GM23248 (cell line): ENCODE measurements at regions not wholly inside any gene's neighbourhood (a gene's known extent, or its start where the extent isn't known, plus 50 kb on each side); places are given as distances from the start of the nearest gene placed in this dataset.

Experiments used
- DNase-seq: peaks from one replicate; pipeline ENCODE4 v3.0.0-alpha.2; 2015
- H2AFZ ChIP-seq: fragments of 200-600 bp; sonication (generic); 2 replicates; pipeline ENCODE4 v1.6.1; 2016; ENCODE audit warnings: antibody characterized with exemption
- H3F3A ChIP-seq: fragments of 200-600 bp; sonication (generic); 2 replicates; pipeline ENCODE4 v1.6.1; 2016; ENCODE audit warnings: mild to moderate bottlenecking, antibody characterized with exemption, mixed run types; ENCODE audit not compliant: insufficient read depth
- H3K27ac ChIP-seq: fragments of 200-600 bp; sonication (generic); 2 replicates; pipeline ENCODE4 v1.5.1; 2016; ENCODE audit warnings: mild to moderate bottlenecking
- H3K27me3 ChIP-seq: fragments of 200-600 bp; sonication (generic); replicated peaks from 2 replicates; pipeline ENCODE4 v1.6.1; 2016; ENCODE audit warnings: mild to moderate bottlenecking; ENCODE audit not compliant: insufficient read depth
- H3K36me3 ChIP-seq: fragments of 200-600 bp; sonication (generic); 2 replicates; pipeline ENCODE4 v1.6.1; 2016; ENCODE audit warnings: low read depth, mild to moderate bottlenecking
- H3K4me1 ChIP-seq: fragments of 200-600 bp; sonication (generic); 2 replicates; pipeline ENCODE4 v1.6.1; 2016; ENCODE audit warnings: mild to moderate bottlenecking; ENCODE audit not compliant: insufficient read depth
- H3K4me2 ChIP-seq: fragments of 200-600 bp; sonication (generic); one replicate; pipeline ENCODE4 v1.6.1; 2016; ENCODE audit warnings: mild to moderate bottlenecking; ENCODE audit not compliant: unreplicated experiment
- H3K4me3 ChIP-seq: fragments of 200-600 bp; sonication (generic); 2 replicates; pipeline ENCODE4 v1.5.1; 2016; ENCODE audit warnings: mild to moderate bottlenecking
- H3K79me2 ChIP-seq: fragments of 200-600 bp; sonication (generic); 2 replicates; pipeline ENCODE4 v1.6.1; 2016; ENCODE audit warnings: mild to moderate bottlenecking; ENCODE audit not compliant: insufficient read depth
- H3K9ac ChIP-seq: fragments of 200-600 bp; sonication (generic); 2 replicates; pipeline ENCODE4 v1.6.1; 2016; ENCODE audit warnings: mild to moderate bottlenecking
- H3K9me2 ChIP-seq: fragments of 200-600 bp; sonication (generic); 2 replicates; pipeline ENCODE4 v1.6.1; 2016; ENCODE audit warnings: mixed run types, mild to moderate bottlenecking, moderate library complexity; ENCODE audit not compliant: insufficient read depth
- H3K9me3 ChIP-seq: fragments of 200-600 bp; sonication (generic); one replicate; pipeline ENCODE4 v1.6.1; 2017; ENCODE audit warnings: low read depth
- H4K20me1 ChIP-seq: fragments of 200-600 bp; sonication (generic); 2 replicates; pipeline ENCODE4 v1.6.0; 2016; ENCODE audit not compliant: insufficient read depth
- EZH2 ChIP-seq: fragments of 200-600 bp; sonication (generic); IDR thresholded peaks from 2 replicates; pipeline ENCODE4 v1.6.1; 2018; ENCODE audit warnings: antibody characterized with exemption, mild to moderate bottlenecking; ENCODE audit not compliant: insufficient read depth, poor library complexity, severe bottlenecking
- EZH2phosphoT487 ChIP-seq: fragments of 200-600 bp; sonication (generic); IDR thresholded peaks from 2 replicates; pipeline ENCODE4 v1.6.1; 2018; ENCODE audit warnings: antibody characterized with exemption, moderate library complexity, mild to moderate bottlenecking, low read depth; ENCODE audit not compliant: insufficient read depth
- WGBS, 2 experiments: methylation state at CpG; one replicate each; pipeline ENCODE4 v1.1.6; 2015 to 2017; ENCODE audit warnings: low lambda C conversion rate in 2 of 2, low coverage in 1 of 2; ENCODE audit errors: missing lambda C conversion rate in 2 of 2; 5-methylcytosine and 5-hydroxymethylcytosine counted together
- in situ Hi-C: fragments of 300-500 bp; cut with MboI; formaldehyde crosslinking; loops from 2 replicates; pipeline ENCODE4 v1.15.0; 2020

GRCh38 chr3:106329521-106329920 lies 460.7 kb upstream of the CBLB start:
- in situ Hi-C loops = no loop called here
- Histone ChIP-seq H3K4me3 (no peak overlapping the region), H3K79me2 (no peaks in the 10 kb centered on the region), H4K20me1 (no peaks in the 10 kb centered on the region), H3K9me2 (no peaks in the 10 kb centered on the region), H3K36me3 (no peaks in the 10 kb centered on the region), H2AFZ (no peak overlapping the region), H3K9ac (no peak overlapping the region), H3K27ac (no peak overlapping the region), H3K27me3 (no peaks in the 10 kb centered on the region), H3F3A (peaks cover 13% of the 10 kb centered on the region), H3K9me3 (no peaks in the 10 kb centered on the region), H3K4me2 (no peak overlapping the region), H3K4me1 (peaks cover 18% of the 10 kb centered on the region)
- TF ChIP-seq EZH2phosphoT487 (no peak), EZH2 (no peak)
- WGBS, 2 experiments = 80 to 82% methylated on average over 3 of the region's 3 CpGs
- no peak for DNase-seq

GRCh38 chr3:106331636-106332035 lies 462.8 kb upstream of the CBLB start:
- in situ Hi-C loops = no loop called here
- Histone ChIP-seq H3K9me3 (no peaks in the 10 kb centered on the region), H3K4me2 (no peak overlapping the region), H3K4me3 (no peak overlapping the region), H3K36me3 (no peaks in the 10 kb centered on the region), H3K9ac (no peak overlapping the region), H3F3A (peaks cover 18% of the 10 kb centered on the region), H3K79me2 (no peaks in the 10 kb centered on the region), H3K9me2 (no peaks in the 10 kb centered on the region), H4K20me1 (no peaks in the 10 kb centered on the region), H3K27ac (no peak overlapping the region), H2AFZ (no peak overlapping the region), H3K4me1 (peaks cover 17% of the 10 kb centered on the region), H3K27me3 (no peaks in the 10 kb centered on the region)
- DNase-seq = no peak
- TF ChIP-seq EZH2phosphoT487 = no peak
- no peak for TF ChIP-seq EZH2

GRCh38 chr3:106332129-106332528 lies 463.3 kb upstream of the CBLB start:
- no peaks in the 10 kb centered on the region for H3K9me3 ChIP-seq
- 92 to 98% methylated on average over 1 of the region's 1 CpG for WGBS, 2 experiments
- no peaks in the 10 kb centered on the region for H3K27me3 ChIP-seq
- DNase-seq = no peak
- H3F3A ChIP-seq = peaks cover 16% of the 10 kb centered on the region
- TF ChIP-seq EZH2 = no peak
- no peak for TF ChIP-seq EZH2phosphoT487
- H4K20me1 ChIP-seq = no peaks in the 10 kb centered on the region
- no peaks in the 10 kb centered on the region for H3K36me3 ChIP-seq
- in situ Hi-C loops = no loop called here
- peaks cover 16% of the 10 kb centered on the region for H3K4me1 ChIP-seq
- no peaks in the 10 kb centered on the region for H3K9me2 ChIP-seq
- no peak overlapping the region for H2AFZ ChIP-seq
- no peak overlapping the region for H3K9ac ChIP-seq
- no peak overlapping the region for H3K4me2 ChIP-seq
- H3K4me3 ChIP-seq = no peak overlapping the region
- no peak overlapping the region for H3K27ac ChIP-seq
- no peaks in the 10 kb centered on the region for H3K79me2 ChIP-seq

- Histone ChIP-seq H3K4me3 (no peak overlapping the region), H3K79me2 (no peaks in the 10 kb centered on the region), H3K27ac (no peak overlapping the region), H3F3A (peaks cover 9% of the 10 kb centered on the region; the same call in 1 of the 2 replicates), H4K20me1 (no peaks in the 10 kb centered on the region), H3K9me3 (no peaks in the 10 kb centered on the region), H3K27me3 (no peaks in the 10 kb centered on the region), H3K36me3 (no peaks in the 10 kb centered on the region), H3K4me1 (peaks cover 12% of the 10 kb centered on the region), H2AFZ (no peak overlapping the region), H3K4me2 (no peak overlapping the region), H3K9ac (no peak overlapping the region), H3K9me2 (no peaks in the 10 kb centered on the region)
- WGBS, 2 experiments = 88 to 97% methylated on average over 2 of the region's 2 CpGs
- DNase-seq = no peak
- TF ChIP-seq EZH2phosphoT487 = no peak
- in situ Hi-C loops = no loop called here
Observed at GRCh38 chr3:106332884-106333283, 464.1 kb upstream of the CBLB start.

GRCh38 chr3:106333911-106334618 lies 465.3 kb upstream of the CBLB start:
- Histone ChIP-seq H3K36me3 (no peaks in the 10 kb centered on the region), H3K9me3 (no peaks in the 10 kb centered on the region), H3K79me2 (no peaks in the 10 kb centered on the region), H3K27ac (no peak overlapping the region), H3K27me3 (no peaks in the 10 kb centered on the region), H3K4me3 (no peak overlapping the region), H3K4me2 (no peak overlapping the region), H2AFZ (no peak overlapping the region), H3K4me1 (peaks cover 12% of the 10 kb centered on the region), H3K9me2 (no peaks in the 10 kb centered on the region), H4K20me1 (no peaks in the 10 kb centered on the region), H3F3A (peaks cover 9% of the 10 kb centered on the region; the same call in 1 of the 2 replicates), H3K9ac (no peak overlapping the region)
- in situ Hi-C loops = no loop called here
- WGBS, 2 experiments = 90 to 94% methylated on average over 3 of the region's 3 CpGs
- no peak for TF ChIP-seq EZH2
- TF ChIP-seq EZH2phosphoT487 = no peak
- DNase-seq = peak; percentile 43
